HepG2 (cell line): ENCODE measurements at regions not wholly inside any gene's neighbourhood (a gene's known extent, or its start where the extent isn't known, plus 50 kb on each side); places are given as distances from the start of the nearest gene placed in this dataset.

ENCODE experiments used
- ATAC-seq: fragments of 200-7000 bp; cut with Tn5 transposase; 3 replicates; pipeline ENCODE4 v1.9.1; 2020; ENCODE audit warnings: mild to moderate bottlenecking, moderate library complexity
- BruUV-seq: library from RNA; stranded (reverse); fragments of 400-500 nt; replicated peaks from 2 replicates; lab custom pipeline; 2021; lab: Mats Ljungman, UMichigan
- CTCF ChIA-PET: fragments of 300-600 bp; formaldehyde crosslinking; extraction: SDS; loops from one replicate; lab custom pipeline; 2021; ENCODE audit warnings: low total read pairs, inconsistent platforms, low intra/inter-chr PET ratio; lab: Yijun Ruan, JAX
- POLR2A ChIA-PET: fragments of 350-600 bp; sonication (Branson Sonifier 250); formaldehyde crosslinking; loops from one replicate; lab custom pipeline; 2020; ENCODE audit warnings: antibody characterized with exemption, inconsistent platforms; lab: Yijun Ruan, JAX
- DNase-seq: peaks from one replicate; pipeline ENCODE4 v3.0.0-alpha.2; 2015; ENCODE audit warnings: low spot score
- FAIRE-seq: peaks from 3 replicates; lab custom pipeline; 2011; peaks lifted over from hg19 to GRCh38; lab: Jason Lieb, UNC
- H2AFZ ChIP-seq: one replicate; pipeline ENCODE4 v1.6.1; 2011; ENCODE audit warnings: low read length, inconsistent platforms
- H3K27ac ChIP-seq: fragments of 300-600 bp; 3 replicates; pipeline ENCODE4 v1.8.0; 2011; ENCODE audit warnings: mixed run types, mild to moderate bottlenecking, mixed read lengths, low read length, inconsistent platforms; ENCODE audit not compliant: insufficient read depth; ENCODE audit errors: extremely low read length
- H3K27me3 ChIP-seq, 2 experiments: fragments of 200-600 bp in 1 of 2; 2 replicates in 1 of 2; 3 replicates in 1 of 2; pipeline versions ENCODE4 v1.6.0 to v1.8.0; 2011; ENCODE audit warnings: low read length in 2 of 2, mild to moderate bottlenecking in 2 of 2, moderate library complexity in 2 of 2, inconsistent platforms in 1 of 2; ENCODE audit not compliant: insufficient read depth in 2 of 2, control insufficient read depth in 1 of 2
- H3K36me3 ChIP-seq, 2 experiments: fragments of 200-600 bp in 1 of 2; replicated peaks in 1 of 2; 2 replicates in 1 of 2; 3 replicates in 1 of 2; pipeline versions ENCODE4 v1.5.1 to v1.8.0; 2011; ENCODE audit warnings: low read length in 2 of 2, inconsistent platforms in 1 of 2; ENCODE audit not compliant: insufficient read depth in 2 of 2, control insufficient read depth in 1 of 2
- H3K4me1 ChIP-seq: 2 replicates; pipeline ENCODE4 v1.5.1; 2012; ENCODE audit warnings: low read length, inconsistent platforms; ENCODE audit not compliant: insufficient read depth
- H3K4me2 ChIP-seq: 2 replicates; pipeline ENCODE4 v1.6.0; 2011; ENCODE audit warnings: low read depth, low read length, inconsistent platforms
- H3K4me3 ChIP-seq, 3 experiments: fragments of 200-600 bp in 1 of 3; sonication (generic), shearing (Covaris generic) in 1 of 3; replicated peaks in 1 of 3; 2 replicates each; pipeline ENCODE4 v1.5.1; 2011 to 2016; ENCODE audit warnings: low read length in 3 of 3, inconsistent platforms in 2 of 3, low read depth in 2 of 3, mild to moderate bottlenecking in 2 of 3, control low read depth in 1 of 3, mixed read lengths in 1 of 3; ENCODE audit not compliant: insufficient read depth in 1 of 3
- H3K79me2 ChIP-seq: one replicate; pipeline ENCODE4 v1.6.1; 2011; ENCODE audit warnings: low read length, inconsistent platforms; ENCODE audit not compliant: insufficient read depth
- H3K9ac ChIP-seq: 2 replicates; pipeline ENCODE4 v1.6.0; 2011; ENCODE audit warnings: mild to moderate bottlenecking, low read depth, low read length, inconsistent platforms; ENCODE audit not compliant: insufficient read depth
- H3K9me3 ChIP-seq: 2 replicates; pipeline ENCODE4 v1.5.1; 2012; ENCODE audit warnings: mild to moderate bottlenecking, low read length
- H4K20me1 ChIP-seq: 2 replicates; pipeline ENCODE4 v1.6.0; 2011; ENCODE audit warnings: inconsistent platforms, mild to moderate bottlenecking, low read length, moderate library complexity; ENCODE audit not compliant: insufficient read depth
- ATF3 ChIP-seq: sonication (generic); formaldehyde crosslinking; IDR thresholded peaks from 2 replicates; pipeline ENCODE4 v1.4.0; 2020; ENCODE audit warnings: missing genetic modification reagents
- DMTF1 ChIP-seq: sonication (generic); formaldehyde crosslinking; IDR thresholded peaks from 2 replicates; pipeline ENCODE4 v1.4.0; 2020; ENCODE audit warnings: mild to moderate bottlenecking, missing genetic modification reagents
- GRHL1 ChIP-seq: sonication (generic); formaldehyde crosslinking; conservative IDR thresholded peaks from 2 replicates; pipeline ENCODE4 v1.8.0; 2022; ENCODE audit warnings: missing genetic modification reagents
- PAWR ChIP-seq: sonication (generic); formaldehyde crosslinking; IDR thresholded peaks from 2 replicates; pipeline ENCODE4 v1.4.0; 2020; ENCODE audit warnings: missing genetic modification reagents, mild to moderate bottlenecking, borderline replicate concordance
- SPEN ChIP-seq: sonication (generic); formaldehyde crosslinking; IDR thresholded peaks from 2 replicates; pipeline ENCODE4 v1.5.1; 2020; ENCODE audit warnings: low read depth, mild to moderate bottlenecking, missing genetic modification reagents
- U2AF1 ChIP-seq: fragments of 200-400 bp; formaldehyde crosslinking; optimal IDR thresholded peaks from 2 replicates; pipeline ENCODE3; 2017; ENCODE audit warnings: mild to moderate bottlenecking, low read depth, low read length
- ZHX1 ChIP-seq: sonication (generic); formaldehyde crosslinking; IDR thresholded peaks from 2 replicates; pipeline ENCODE4 v1.8.1; 2022; ENCODE audit warnings: low read depth, mild to moderate bottlenecking, missing genetic modification reagents
- ZNF609 ChIP-seq: sonication (generic); formaldehyde crosslinking; IDR thresholded peaks from 2 replicates; pipeline ENCODE4 v1.4.0; 2020; ENCODE audit warnings: mild to moderate bottlenecking, missing genetic modification reagents, borderline replicate concordance
- ZNF672 ChIP-seq: sonication (generic); formaldehyde crosslinking; IDR thresholded peaks from 2 replicates; pipeline ENCODE4 v1.8.1; 2022; ENCODE audit warnings: missing genetic modification reagents
- ZNF740 ChIP-seq: sonication (generic); formaldehyde crosslinking; IDR thresholded peaks from 2 replicates; pipeline ENCODE4 v1.4.0; 2020; ENCODE audit warnings: missing genetic modification reagents
- WGBS: methylation state at CpG from one replicate; pipeline ENCODE4 v1.1.6; 2017; ENCODE audit warnings: low lambda C conversion rate; 5-methylcytosine and 5-hydroxymethylcytosine counted together
- in situ Hi-C: cut with HindIII; loops from 2 replicates; pipeline ENCODE4 v1.10.0; 2017; ENCODE audit warnings: low pct_unique_long_range_greater_than_20kb; ENCODE audit not compliant: extremely low pct_ligation_motif_present
- intact Hi-C: fragments of 100-400 bp; cut with micrococcal nuclease; formaldehyde crosslinking; loops from one replicate; pipeline ENCODE4 v1.10.0; 2022; ENCODE audit not compliant: unreplicated experiment

GRCh38 chr4:35087218-35087617, 1157.1 kb downstream of the ARAP2 start:
- no peak overlapping the region for H3K9ac ChIP-seq
- H3K79me2 ChIP-seq: no peaks in the 10 kb centered on the region
- ChIA-PET CTCF (no interaction called here), POLR2A (no interaction called here)
- no peak overlapping the region for H3K4me2 ChIP-seq
- intact Hi-C loops (no loop called here), in situ Hi-C loops (no loop called here)
- no peaks in the 10 kb centered on the region for H3K4me1 ChIP-seq
- FAIRE-seq: no peak
- no peaks in the 10 kb centered on the region for H3K9me3 ChIP-seq
- H3K36me3 ChIP-seq: no peaks in the 10 kb centered on the region
- no peaks in the 10 kb centered on the region for H4K20me1 ChIP-seq
- no peak overlapping the region for H3K27ac ChIP-seq
- no peak overlapping the region for H3K4me3 ChIP-seq
- no peaks in the 10 kb centered on the region for H3K27me3 ChIP-seq
- no peak for ATAC-seq
- DNase-seq: no peak
- H2AFZ ChIP-seq: no peak overlapping the region
- BruUV-seq: no TSS peak
- 0% methylated on average over 3 of the region's 3 CpGs for WGBS
- no peak for TF ChIP-seq ZNF609 (CRISPR knock-in tag)
- no peak for TF ChIP-seq GRHL1 (CRISPR knock-in tag)
- no peak for TF ChIP-seq DMTF1
- TF ChIP-seq SPEN (CRISPR knock-in tag): no peak
- no peak for TF ChIP-seq ZHX1 (CRISPR knock-in tag)
- TF ChIP-seq ATF3: no peak
- no peak for TF ChIP-seq U2AF1
- no peak for TF ChIP-seq ZNF740 (CRISPR knock-in tag)
- TF ChIP-seq ZNF672 (CRISPR knock-in tag): no peak
- no peak for TF ChIP-seq PAWR (CRISPR knock-in tag)
